ENCODE measurements at regions not wholly inside any gene's neighbourhood (a gene's known extent, or its start where the extent isn't known, plus 50 kb on each side); places are given as distances from the start of the nearest gene placed in this dataset.
"Not testable (repeated sequence)": the region's sequence is repeated elsewhere in the genome, so short reads cannot be mapped to it uniquely, and the experiment has no call there.

DNA sequence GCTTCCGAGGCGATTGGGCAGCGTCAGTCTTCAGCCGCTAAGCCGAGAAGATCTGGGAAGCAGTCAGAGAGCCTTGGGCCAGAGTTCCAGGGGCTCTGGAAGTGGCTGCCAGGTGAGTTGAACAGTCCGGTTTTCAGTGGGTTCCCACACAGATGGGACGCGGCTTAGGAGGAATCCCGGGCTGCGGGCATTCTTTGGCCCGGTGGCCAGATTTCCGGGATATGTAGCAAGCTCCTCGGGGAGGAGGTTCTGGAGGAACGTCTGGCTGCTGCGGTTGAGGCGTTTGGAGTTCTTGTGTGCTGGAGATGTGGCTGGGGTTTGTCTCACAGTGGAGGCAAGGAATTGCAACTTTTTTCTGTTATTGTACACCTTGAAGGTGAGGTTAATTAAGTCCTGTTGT lies 182.6 kb downstream of the CD83 start:
- TF ChIP-seq POLR2A, EP300, POLR2AphosphoS5 (IDR thresholded peaks at IDR 0.05): not testable (repeated sequence)
- TF ChIP-seq, protein P1, sequence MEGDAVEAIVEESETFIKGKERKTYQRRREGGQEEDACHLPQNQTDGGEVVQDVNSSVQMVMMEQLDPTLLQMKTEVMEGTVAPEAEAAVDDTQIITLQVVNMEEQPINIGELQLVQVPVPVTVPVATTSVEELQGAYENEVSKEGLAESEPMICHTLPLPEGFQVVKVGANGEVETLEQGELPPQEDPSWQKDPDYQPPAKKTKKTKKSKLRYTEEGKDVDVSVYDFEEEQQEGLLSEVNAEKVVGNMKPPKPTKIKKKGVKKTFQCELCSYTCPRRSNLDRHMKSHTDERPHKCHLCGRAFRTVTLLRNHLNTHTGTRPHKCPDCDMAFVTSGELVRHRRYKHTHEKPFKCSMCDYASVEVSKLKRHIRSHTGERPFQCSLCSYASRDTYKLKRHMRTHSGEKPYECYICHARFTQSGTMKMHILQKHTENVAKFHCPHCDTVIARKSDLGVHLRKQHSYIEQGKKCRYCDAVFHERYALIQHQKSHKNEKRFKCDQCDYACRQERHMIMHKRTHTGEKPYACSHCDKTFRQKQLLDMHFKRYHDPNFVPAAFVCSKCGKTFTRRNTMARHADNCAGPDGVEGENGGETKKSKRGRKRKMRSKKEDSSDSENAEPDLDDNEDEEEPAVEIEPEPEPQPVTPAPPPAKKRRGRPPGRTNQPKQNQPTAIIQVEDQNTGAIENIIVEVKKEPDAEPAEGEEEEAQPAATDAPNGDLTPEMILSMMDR (IDR thresholded peaks at IDR 0.05) = not testable (repeated sequence)

Data from upper lobe of left lung (tissue), 4 donors.